ENCODE measurements at regions not wholly inside any gene's neighbourhood (a gene's known extent, or its start where the extent isn't known, plus 50 kb on each side); places are given as distances from the start of the nearest gene placed in this dataset.
"Not testable (repeated sequence)": the region's sequence is repeated elsewhere in the genome, so short reads cannot be mapped to it uniquely, and the experiment has no call there.

DNA sequence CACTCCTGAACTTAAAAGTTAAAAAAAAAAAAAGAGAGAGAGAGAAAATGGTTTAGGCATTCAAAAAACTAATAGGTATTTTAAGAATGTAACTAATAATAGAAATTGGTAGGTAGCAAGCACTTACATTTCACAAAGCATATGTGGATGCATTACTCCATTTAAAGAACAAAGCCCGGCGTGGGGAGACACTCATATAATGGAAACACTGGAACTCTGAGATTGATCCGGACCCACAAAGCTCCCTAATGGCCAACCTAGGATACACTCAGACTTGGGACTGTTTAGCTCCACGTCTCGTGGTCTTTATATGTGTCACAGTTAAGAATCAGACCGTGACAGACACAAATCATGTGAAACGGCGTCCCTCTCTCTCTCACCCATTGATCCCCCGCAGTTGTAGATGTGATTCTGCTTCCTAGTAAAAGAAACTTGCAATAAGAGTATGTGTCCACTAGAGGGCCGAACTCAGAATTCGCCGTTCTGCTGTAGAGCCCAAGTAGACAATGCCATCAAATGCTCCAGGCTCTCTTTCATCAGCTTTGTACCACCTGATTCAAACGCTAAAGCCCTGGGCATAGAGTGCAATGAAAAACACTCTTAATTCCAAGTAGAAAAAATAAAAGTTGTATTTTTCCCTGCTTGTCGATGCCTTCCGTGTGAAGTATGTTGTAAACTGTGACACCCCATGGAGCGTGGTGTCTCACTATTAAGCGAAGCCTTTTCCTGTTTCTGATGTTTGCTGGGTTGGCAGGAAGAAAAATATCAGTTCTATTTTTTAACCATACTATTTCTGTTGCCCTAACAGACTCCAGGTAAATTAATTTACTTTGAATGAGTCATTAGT, 429.0 kb upstream of the MTPN start:
- peak in 9 of 14 donors; percentile 4 to 35 (median 11) for DNase-seq

GRCh38 chr7:136403591-136403990, 426.4 kb upstream of the MTPN start:
- DNase-seq, result no peak

DNA sequence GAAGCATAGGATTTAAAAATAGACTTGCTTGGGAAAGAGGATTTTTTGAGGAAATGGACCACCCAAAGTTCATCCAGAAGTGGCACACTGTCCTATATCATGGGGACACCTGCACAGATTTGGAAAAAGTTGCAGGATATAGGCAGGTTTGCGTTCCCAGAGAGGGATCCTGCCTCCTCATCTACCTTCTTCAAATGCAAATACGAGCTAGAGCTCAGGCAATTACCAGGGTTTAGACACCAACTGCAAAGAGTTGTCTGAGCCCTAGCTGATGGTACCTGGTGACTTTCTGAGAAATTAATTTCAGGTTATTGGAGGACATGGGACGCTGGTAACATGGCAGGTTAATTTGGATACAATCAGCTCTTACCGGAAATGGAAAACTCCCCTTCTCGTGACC, 423.7 kb upstream of the MTPN start:
- no peak for DNase-seq

DNA sequence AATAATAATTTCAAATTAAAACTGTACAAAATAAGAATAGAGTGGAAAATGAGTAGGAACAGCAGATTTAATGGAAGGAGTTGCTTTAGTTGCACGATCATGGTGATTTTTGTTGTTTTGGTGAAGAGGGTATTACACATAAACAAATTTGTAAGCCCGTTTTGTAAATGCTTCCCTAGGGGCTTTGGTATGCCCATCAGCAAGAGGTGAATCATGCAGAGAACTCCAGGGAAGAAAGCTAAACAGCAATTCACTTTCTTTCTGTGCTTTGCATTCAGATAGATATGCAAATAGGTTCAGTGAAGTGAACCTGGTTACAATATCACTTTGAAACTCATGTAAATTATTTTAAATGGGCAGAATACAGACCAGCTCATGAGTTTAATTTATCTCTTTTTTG, 422.2 kb upstream of the MTPN start:
- no peak for DNase-seq

GRCh38 chr7:136392856-136393255, 415.7 kb upstream of the MTPN start:
- no peak for DNase-seq

- DNase-seq, result no peak
Observed at GRCh38 chr7:136391371-136391770, 414.2 kb upstream of the MTPN start.

DNA sequence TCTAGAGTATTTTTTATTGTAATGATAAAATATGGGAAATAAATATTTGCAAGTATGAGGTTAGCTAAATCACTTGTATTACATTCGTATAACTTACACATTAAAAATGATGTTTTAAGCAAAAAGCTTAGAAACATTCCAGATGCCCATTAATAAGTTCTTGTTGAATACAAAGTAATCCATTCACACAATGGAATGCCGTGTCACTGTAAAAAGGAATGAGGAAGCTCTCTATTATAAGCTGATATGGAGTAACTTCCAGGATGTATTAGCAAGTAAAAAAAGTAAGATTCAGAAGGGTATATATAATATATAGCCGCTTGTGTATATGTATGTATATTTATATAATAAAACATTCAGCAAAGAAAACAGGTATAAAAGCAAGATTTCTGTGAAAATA, 412.8 kb upstream of the MTPN start:
- no peak for DNase-seq

DNA sequence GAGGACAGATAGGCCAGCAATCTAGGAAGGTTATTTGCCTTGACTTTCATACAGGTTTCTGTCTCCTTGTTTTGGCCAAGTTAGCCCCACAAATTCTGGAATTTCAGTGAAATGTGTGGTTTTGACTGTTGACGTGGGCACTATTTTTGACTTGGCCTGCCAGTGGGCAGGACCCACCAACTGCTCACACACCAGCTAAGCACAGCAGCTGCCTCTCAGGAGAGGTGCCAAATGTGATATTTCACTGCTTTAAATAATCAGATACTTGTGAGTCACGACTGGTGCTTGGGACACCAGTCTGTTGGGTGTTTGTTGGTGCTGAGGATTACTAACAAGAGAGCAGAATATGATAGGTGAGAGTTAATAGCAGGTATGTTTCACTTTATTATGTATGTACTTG, 409.7 kb upstream of the MTPN start:
- no peak for DNase-seq

DNA sequence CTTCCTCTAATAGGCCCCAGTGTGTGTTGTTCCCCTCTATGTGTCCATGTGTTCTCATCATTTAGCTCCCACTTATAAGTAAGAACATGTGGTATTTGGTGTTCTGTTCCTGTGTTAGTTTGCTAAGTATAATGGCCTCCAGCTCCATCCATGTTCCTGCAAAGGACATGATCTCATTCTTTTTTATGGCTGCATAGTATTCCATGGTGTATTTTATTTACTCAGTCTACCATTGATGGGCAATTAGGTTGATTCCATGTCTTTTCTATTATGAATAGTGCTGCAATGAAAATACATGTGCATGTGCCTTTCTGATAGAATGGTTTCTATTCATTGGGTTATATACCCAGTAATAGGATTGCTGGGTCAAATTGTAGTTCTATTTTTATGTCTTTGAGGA, 394.2 kb upstream of the MTPN start:
- DNase-seq, result not testable (repeated sequence)

DNA sequence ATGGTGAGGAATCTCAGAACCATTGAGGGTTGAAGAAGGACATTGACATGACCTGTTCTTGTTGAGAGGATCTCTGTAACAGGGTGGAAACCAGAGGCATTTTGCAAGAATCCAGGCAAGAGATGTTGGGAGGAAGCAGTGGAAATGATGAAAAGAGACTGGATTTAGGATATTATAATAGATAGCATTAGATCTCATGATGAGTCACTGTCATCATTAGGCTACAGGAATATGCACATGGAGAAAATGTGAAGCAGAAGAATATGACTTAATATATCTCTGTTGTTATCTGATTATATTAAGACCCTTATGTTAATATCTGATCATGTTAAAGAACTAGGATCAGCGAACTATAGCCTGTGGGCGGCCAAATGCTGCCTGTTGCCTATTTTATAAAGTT, 393.0 kb upstream of the MTPN start:
- no peak for DNase-seq

DNA sequence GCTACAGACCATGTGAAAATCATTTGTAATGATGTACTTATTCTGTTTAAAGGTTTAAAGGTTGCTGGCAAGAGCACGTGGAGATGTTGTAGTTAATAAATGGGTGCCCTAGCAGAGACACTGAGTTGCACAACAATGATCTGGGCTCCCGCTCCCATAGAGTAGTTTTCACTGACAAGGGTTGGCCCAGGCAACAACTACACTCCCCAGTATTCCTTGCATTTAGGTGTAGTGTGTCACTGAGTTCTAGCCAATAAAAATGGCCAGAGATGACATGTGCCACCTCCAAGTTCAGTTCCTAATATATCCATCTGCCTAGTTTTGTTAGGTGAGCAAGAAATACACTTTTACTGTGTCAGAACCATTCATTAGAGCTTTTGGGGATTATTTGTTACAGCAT, 392.1 kb upstream of the MTPN start:
- no peak for DNase-seq

GRCh38 chr7:136359333-136359903, 382.3 kb upstream of the MTPN start:
- DNase-seq, result no peak

DNA sequence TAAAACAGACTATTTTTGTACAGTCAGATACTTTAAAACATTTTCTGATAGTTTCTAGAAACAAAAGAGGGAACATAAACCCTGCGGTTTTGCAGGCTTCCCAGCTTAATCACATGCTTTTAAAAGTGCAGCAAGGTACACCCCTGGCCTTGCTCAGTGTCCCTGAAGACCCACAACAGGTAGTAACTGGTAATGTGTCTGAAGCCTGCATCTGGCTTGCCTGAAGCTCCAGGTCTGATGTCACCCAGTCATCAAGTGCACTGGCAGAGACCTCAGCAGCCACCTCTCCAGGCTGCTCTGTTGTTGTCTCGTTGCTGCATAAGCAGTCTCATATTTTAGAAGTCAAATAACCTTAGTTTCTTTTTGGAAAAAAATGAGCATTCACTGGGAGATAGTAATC, 376.1 kb upstream of the MTPN start:
- DNase-seq, result no peak

DNA sequence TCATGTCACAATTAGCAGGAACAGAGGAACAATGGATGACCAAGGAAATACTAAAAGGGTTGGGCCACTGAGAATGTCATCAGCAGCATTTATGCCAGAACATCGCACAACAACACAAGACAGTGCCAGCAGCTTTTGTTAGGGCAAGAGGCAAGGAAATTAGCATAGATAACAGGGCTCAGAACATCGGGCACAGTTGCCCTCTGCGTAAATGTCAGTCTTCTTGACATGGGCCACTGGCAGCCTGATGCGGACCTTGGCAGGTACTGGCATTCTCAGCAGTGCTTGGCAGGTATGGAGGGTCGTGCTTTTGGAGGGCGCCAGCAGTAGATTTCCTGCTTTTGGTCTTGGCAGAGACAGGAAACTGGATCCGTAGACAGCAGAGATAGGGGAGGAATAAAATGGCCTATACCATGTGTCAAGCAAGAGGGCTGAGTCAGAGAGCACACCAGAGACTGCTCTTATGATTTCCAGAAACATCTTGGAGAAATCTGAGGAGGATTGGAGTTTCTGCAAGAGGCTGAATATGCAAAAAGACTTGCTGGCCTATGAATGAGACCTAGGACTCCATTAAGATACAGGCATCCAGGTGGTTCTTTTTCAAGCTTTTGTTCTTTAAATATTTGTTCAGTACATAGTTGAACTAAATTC, 371.5 kb upstream of the MTPN start:
- DNase-seq, result no peak

GRCh38 chr7:136348142-136348541, 371.0 kb upstream of the MTPN start:
- DNase-seq, result no peak

- no peak for DNase-seq
Observed at GRCh38 chr7:136347488-136347887, 370.3 kb upstream of the MTPN start.

DNA sequence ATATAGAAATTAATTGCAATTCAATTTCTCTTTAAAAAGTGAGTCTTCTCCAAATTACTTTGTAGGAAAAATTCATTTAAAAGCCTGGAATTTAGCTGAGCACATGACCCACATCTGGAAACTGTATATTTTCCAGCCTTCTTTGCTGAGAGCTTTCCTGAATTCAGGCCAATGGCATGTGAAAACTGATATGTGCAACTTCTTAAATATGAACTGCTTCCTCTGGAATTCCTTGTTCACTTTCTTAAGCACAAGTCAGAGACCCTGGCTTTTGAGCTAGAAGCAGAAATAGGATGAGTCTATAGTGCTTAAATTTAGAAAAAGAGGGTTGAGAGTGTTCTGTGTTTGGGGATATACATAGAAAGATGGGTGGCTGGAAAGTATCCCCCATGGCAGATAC, 365.1 kb upstream of the MTPN start:
- no peak for DNase-seq

DNA sequence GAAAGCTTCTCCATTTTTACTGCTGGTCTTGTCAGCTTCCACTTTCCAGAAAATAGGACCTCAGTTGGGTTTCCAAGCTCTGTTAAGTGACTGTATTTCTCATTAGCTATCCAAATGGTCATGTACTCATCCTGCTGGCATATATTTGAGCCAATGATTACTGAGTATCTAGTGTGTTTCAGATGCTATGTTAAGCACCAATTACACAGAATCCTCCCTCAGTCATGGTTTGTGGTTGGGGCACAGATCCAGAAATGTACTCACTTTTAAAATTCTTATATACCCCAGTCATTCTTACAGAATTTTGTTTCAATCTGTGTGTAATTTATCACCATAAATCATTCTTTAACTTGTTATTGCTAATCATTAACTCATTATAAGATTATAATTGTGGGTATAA, 362.3 kb upstream of the MTPN start:
- no peak for DNase-seq

DNA sequence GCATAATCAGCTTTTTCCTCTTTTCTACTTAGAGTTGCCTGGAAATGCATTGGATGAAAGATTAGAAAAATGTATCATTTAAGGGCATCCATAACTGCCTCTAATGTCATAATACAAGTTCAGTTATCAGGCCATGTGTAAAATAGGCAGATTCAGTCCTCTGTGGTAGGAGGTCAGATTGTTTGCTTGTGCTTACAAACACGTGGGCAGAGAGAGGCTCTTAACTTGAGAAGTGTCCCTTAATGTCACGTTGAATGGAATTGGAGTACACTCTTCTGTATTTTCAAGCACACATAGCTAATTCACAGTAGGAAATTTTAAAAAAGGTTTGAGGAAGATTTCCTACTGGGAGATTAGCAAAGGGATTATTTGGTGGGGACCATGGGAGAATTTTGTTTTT, 359.8 kb upstream of the MTPN start:
- DNase-seq, result no peak

DNA sequence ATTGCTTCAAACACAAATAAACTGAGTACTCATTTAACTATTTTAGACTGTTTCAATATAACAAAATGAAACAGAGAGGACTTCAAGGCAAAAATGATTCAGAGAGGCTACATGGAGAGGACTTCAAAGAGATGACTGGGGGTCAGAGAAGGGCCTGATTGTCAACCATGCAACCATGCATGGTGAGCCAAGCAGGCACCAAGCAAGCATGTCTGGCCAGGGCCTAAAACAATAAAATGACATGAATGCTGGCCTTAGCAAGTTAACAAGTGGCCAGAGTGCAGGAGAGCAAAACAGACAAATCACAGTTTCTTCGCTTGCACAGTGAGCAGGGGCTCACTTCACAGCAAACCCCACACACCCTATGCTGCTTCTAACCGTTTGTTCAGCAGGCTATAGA, 356.5 kb upstream of the MTPN start:
- DNase-seq, result no peak

DNA sequence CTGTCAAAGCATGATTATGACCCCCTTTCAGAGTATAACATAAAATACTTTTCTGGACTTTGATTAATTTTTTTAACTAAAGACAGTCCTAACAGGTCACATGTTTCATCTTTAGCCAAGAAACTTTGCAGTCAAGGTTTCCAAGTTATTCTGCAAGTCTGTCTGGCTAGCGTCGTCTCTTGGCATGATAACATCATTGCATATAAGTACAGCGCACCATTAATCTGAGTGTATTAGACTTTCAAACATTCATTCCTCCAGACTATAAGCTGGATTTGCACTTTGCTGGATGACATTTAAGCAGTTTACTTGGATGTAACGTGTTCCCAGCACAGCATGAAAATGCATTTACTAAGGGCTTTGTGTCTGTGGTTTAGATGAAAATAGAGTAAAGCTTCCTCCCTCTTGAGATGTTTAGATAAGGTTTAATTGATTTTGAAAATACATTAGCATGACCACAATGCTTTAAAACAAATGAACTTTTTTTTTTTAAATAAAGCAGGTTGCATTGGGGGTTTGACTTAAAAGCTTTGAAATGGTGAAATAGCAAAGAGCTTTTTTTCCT, 349.0 kb upstream of the MTPN start:
- DNase-seq, result no peak

- DNase-seq, result no peak
Observed at GRCh38 chr7:136325578-136325977, 348.4 kb upstream of the MTPN start.

- no peak for DNase-seq
Observed at GRCh38 chr7:136325027-136325426, 347.9 kb upstream of the MTPN start.
